Astrocyte (in vitro differentiated cells and primary cell): ENCODE measurements at regions not wholly inside any gene's neighbourhood (a gene's known extent, or its start where the extent isn't known, plus 50 kb on each side); places are given as distances from the start of the nearest gene placed in this dataset.

Experiments used
- DNase-seq: peaks from one replicate; pipeline ENCODE4 v3.0.0-alpha.2; 2010; ENCODE audit warnings: low read depth
- FAIRE-seq: peaks from 2 replicates; lab custom pipeline; 2011; peaks lifted over from hg19 to GRCh38; lab: Jason Lieb, UNC
- H2AFZ ChIP-seq: 2 replicates; pipeline ENCODE4 v1.6.0; 2012; ENCODE audit warnings: low read depth, low read length, inconsistent platforms
- H3K27ac ChIP-seq: 2 replicates; pipeline ENCODE4 v1.5.1; 2011; ENCODE audit warnings: low read depth, low read length, inconsistent platforms
- H3K27me3 ChIP-seq: 2 replicates; pipeline ENCODE4 v1.6.0; 2011; ENCODE audit warnings: low read length, inconsistent platforms; ENCODE audit not compliant: insufficient read depth
- H3K36me3 ChIP-seq: 2 replicates; pipeline ENCODE4 v1.5.1; 2011; ENCODE audit warnings: low read length, inconsistent platforms; ENCODE audit not compliant: insufficient read depth
- H3K4me1 ChIP-seq: 2 replicates; pipeline ENCODE4 v1.5.1; 2011; ENCODE audit warnings: low read length, inconsistent platforms; ENCODE audit not compliant: insufficient read depth
- H3K4me2 ChIP-seq: 2 replicates; pipeline ENCODE4 v1.6.0; 2012; ENCODE audit warnings: low read length, inconsistent platforms
- H3K4me3 ChIP-seq: 2 replicates; pipeline ENCODE4 v1.5.1; 2011; ENCODE audit warnings: low read depth, mild to moderate bottlenecking, low read length, inconsistent platforms; ENCODE audit not compliant: insufficient read depth
- H3K79me2 ChIP-seq: 2 replicates; pipeline ENCODE4 v1.6.0; 2012; ENCODE audit warnings: mild to moderate bottlenecking, low read length, inconsistent platforms; ENCODE audit not compliant: insufficient read depth
- H3K9ac ChIP-seq: 2 replicates; pipeline ENCODE4 v1.6.0; 2012; ENCODE audit warnings: mild to moderate bottlenecking, low read length, inconsistent platforms
- H3K9me3 ChIP-seq: 2 replicates; pipeline ENCODE4 v1.5.1; 2012; ENCODE audit warnings: low read depth, mild to moderate bottlenecking, low read length, inconsistent platforms; ENCODE audit not compliant: insufficient read depth
- H4K20me1 ChIP-seq: 2 replicates; pipeline ENCODE4 v1.6.0; 2012; ENCODE audit warnings: low read length, inconsistent platforms; ENCODE audit not compliant: insufficient read depth
- H3K27ac Mint-ChIP-seq: one replicate; pipeline ENCODE4 v1.8.0; 2021; ENCODE audit warnings: mild to moderate bottlenecking, mixed read lengths; ENCODE audit not compliant: unreplicated experiment
- H3K27me3 Mint-ChIP-seq: one replicate; pipeline ENCODE4 v1.8.0; 2021; ENCODE audit warnings: low read depth, mixed read lengths; ENCODE audit not compliant: unreplicated experiment
- H3K36me3 Mint-ChIP-seq: one replicate; pipeline ENCODE4 v1.8.0; 2021; ENCODE audit warnings: low read depth, mixed read lengths; ENCODE audit not compliant: unreplicated experiment
- H3K4me1 Mint-ChIP-seq: one replicate; pipeline ENCODE4 v1.8.0; 2021; ENCODE audit warnings: low read depth, mixed read lengths; ENCODE audit not compliant: unreplicated experiment
- H3K4me3 Mint-ChIP-seq: one replicate; pipeline ENCODE4 v1.8.0; 2021; ENCODE audit warnings: mild to moderate bottlenecking, moderate library complexity, mixed read lengths; ENCODE audit not compliant: unreplicated experiment
- H3K9me3 Mint-ChIP-seq: one replicate; pipeline ENCODE4 v1.8.0; 2021; ENCODE audit warnings: mild to moderate bottlenecking, mixed read lengths; ENCODE audit not compliant: unreplicated experiment
- EZH2 ChIP-seq: IDR thresholded peaks from 2 replicates; pipeline ENCODE4 v1.6.1; 2012; ENCODE audit warnings: mild to moderate bottlenecking, low read length, inconsistent platforms; ENCODE audit not compliant: insufficient read depth
- TF ChIP-seq, protein P1 (sequence below): IDR thresholded peaks from 2 replicates; pipeline ENCODE4 v1.5.1; 2011; ENCODE audit warnings: low read depth, mild to moderate bottlenecking, inconsistent platforms, low read length, moderate library complexity; ENCODE audit not compliant: insufficient read depth

- peaks cover 1% of the 10 kb centered on the region for H3K36me3 Mint-ChIP-seq
- FAIRE-seq: no peak
- H3K4me1 ChIP-seq: no peaks in the 10 kb centered on the region
Observed at GRCh38 chr9:1917396-1917935, 97.7 kb upstream of the SMARCA2 start.

DNA sequence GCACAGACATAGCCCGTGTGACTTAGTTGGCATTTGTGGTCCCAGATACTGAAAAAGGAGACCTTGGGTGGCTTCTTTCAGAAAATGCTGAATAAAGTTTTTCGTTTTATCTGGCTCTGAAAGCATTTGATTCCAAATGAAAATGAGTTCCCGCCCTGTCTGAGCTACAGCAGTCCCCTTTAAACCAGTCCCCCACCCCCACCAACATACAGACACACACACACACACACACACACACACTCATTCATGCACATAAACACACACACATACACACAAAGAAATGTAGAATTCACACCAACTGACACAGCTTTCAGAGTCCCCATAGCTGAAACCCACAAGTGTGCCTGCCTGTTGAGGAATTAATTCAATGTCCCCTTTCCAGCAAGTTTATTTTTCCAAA is 97.0 kb upstream of the SMARCA2 start:
- Histone ChIP-seq H3K27ac (no peak overlapping the region), H2AFZ (no peak overlapping the region), H3K9me3 (peaks cover 3% of the 10 kb centered on the region), H3K36me3 (no peaks in the 10 kb centered on the region), H3K79me2 (no peaks in the 10 kb centered on the region), H3K9ac (no peak overlapping the region), H4K20me1 (no peaks in the 10 kb centered on the region), H3K27me3 (no peaks in the 10 kb centered on the region), H3K4me3 (no peak overlapping the region), H3K4me1 (no peaks in the 10 kb centered on the region), H3K4me2 (no peak overlapping the region)
- no peak overlapping the region for H3K4me3 Mint-ChIP-seq
- no peak for TF ChIP-seq EZH2
- TF ChIP-seq, protein P1, sequence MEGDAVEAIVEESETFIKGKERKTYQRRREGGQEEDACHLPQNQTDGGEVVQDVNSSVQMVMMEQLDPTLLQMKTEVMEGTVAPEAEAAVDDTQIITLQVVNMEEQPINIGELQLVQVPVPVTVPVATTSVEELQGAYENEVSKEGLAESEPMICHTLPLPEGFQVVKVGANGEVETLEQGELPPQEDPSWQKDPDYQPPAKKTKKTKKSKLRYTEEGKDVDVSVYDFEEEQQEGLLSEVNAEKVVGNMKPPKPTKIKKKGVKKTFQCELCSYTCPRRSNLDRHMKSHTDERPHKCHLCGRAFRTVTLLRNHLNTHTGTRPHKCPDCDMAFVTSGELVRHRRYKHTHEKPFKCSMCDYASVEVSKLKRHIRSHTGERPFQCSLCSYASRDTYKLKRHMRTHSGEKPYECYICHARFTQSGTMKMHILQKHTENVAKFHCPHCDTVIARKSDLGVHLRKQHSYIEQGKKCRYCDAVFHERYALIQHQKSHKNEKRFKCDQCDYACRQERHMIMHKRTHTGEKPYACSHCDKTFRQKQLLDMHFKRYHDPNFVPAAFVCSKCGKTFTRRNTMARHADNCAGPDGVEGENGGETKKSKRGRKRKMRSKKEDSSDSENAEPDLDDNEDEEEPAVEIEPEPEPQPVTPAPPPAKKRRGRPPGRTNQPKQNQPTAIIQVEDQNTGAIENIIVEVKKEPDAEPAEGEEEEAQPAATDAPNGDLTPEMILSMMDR: no peak
- H3K36me3 Mint-ChIP-seq: peaks cover 1% of the 10 kb centered on the region
- no peak for FAIRE-seq
- H3K9me3 Mint-ChIP-seq: no peaks in the 10 kb centered on the region
- no peak overlapping the region for H3K27ac Mint-ChIP-seq
- H3K27me3 Mint-ChIP-seq: peaks cover 3% of the 10 kb centered on the region
- no peak for DNase-seq
- no peaks in the 10 kb centered on the region for H3K4me1 Mint-ChIP-seq

More at GRCh38 chr9:1917396-1917935, 97.7 kb upstream of the SMARCA2 start:
- DNase-seq: no peak
- H3K9me3 Mint-ChIP-seq: no peaks in the 10 kb centered on the region
- H3K36me3 ChIP-seq: no peaks in the 10 kb centered on the region
- H3K4me1 Mint-ChIP-seq: no peaks in the 10 kb centered on the region
- no peak overlapping the region for H3K9ac ChIP-seq
- H3K27me3 Mint-ChIP-seq: peaks cover 3% of the 10 kb centered on the region
- H3K4me3 Mint-ChIP-seq: no peak overlapping the region
- no peak overlapping the region for H2AFZ ChIP-seq
- no peak overlapping the region for H3K27ac Mint-ChIP-seq
- no peaks in the 10 kb centered on the region for H3K27me3 ChIP-seq
- H3K79me2 ChIP-seq: no peaks in the 10 kb centered on the region
- no peak overlapping the region for H3K27ac ChIP-seq
- TF ChIP-seq, protein P1: no peak
- TF ChIP-seq EZH2: no peak
- H3K9me3 ChIP-seq: peaks cover 3% of the 10 kb centered on the region
- no peak overlapping the region for H3K4me3 ChIP-seq
- no peak overlapping the region for H3K4me2 ChIP-seq
- H4K20me1 ChIP-seq: no peaks in the 10 kb centered on the region

GRCh38 chr9:1918622-1919021 is 96.5 kb upstream of the SMARCA2 start:
- H3K27ac Mint-ChIP-seq: no peak overlapping the region
- no peak overlapping the region for H3K4me3 Mint-ChIP-seq
- no peaks in the 10 kb centered on the region for H3K4me1 Mint-ChIP-seq
- H4K20me1 ChIP-seq: no peaks in the 10 kb centered on the region
- H3K4me3 ChIP-seq: no peak overlapping the region
- H3K9me3 ChIP-seq: peaks cover 3% of the 10 kb centered on the region
- no peak overlapping the region for H2AFZ ChIP-seq
- TF ChIP-seq EZH2: no peak
- TF ChIP-seq, protein P1: no peak
- H3K4me2 ChIP-seq: no peak overlapping the region
- no peaks in the 10 kb centered on the region for H3K9me3 Mint-ChIP-seq
- no peaks in the 10 kb centered on the region for H3K79me2 ChIP-seq
- peaks cover 1% of the 10 kb centered on the region for H3K36me3 Mint-ChIP-seq
- H3K9ac ChIP-seq: no peak overlapping the region
- H3K27me3 ChIP-seq: no peaks in the 10 kb centered on the region
- no peaks in the 10 kb centered on the region for H3K36me3 ChIP-seq
- no peaks in the 10 kb centered on the region for H3K4me1 ChIP-seq
- H3K27ac ChIP-seq: no peak overlapping the region
- FAIRE-seq (no peak), DNase-seq (no peak)
- H3K27me3 Mint-ChIP-seq: peaks cover 3% of the 10 kb centered on the region
